MM.1S (cell line): ENCODE measurements at regions not wholly inside any gene's neighbourhood (a gene's known extent, or its start where the extent isn't known, plus 50 kb on each side); places are given as distances from the start of the nearest gene placed in this dataset.

Experiments
- DNase-seq: peaks from one replicate; pipeline ENCODE4 v3.0.0-alpha.2; 2015
- H2AFZ ChIP-seq: fragments of 300-600 bp; sonication (generic); 2 replicates; pipeline ENCODE4 v1.6.0; 2016; ENCODE audit warnings: antibody characterized with exemption, low read length
- H3F3A ChIP-seq: fragments of 300-600 bp; sonication (generic); 2 replicates; pipeline ENCODE4 v1.6.1; 2016; ENCODE audit warnings: mild to moderate bottlenecking, antibody characterized with exemption, low read length, moderate library complexity, mixed read lengths; ENCODE audit not compliant: insufficient read depth
- H3K27ac ChIP-seq: fragments of 300-600 bp; sonication (generic); 2 replicates; pipeline ENCODE4 v1.5.1; 2016; ENCODE audit warnings: mild to moderate bottlenecking, low read length
- H3K27me3 ChIP-seq: fragments of 300-600 bp; sonication (generic); replicated peaks from 2 replicates; pipeline ENCODE4 v1.6.0; 2016; ENCODE audit warnings: low read length; ENCODE audit not compliant: insufficient read depth
- H3K36me3 ChIP-seq: fragments of 300-600 bp; sonication (generic); replicated peaks from 2 replicates; pipeline ENCODE4 v1.6.1; 2016; ENCODE audit warnings: mild to moderate bottlenecking, low read length, mixed read lengths; ENCODE audit not compliant: insufficient read depth
- H3K4me1 ChIP-seq: fragments of 300-600 bp; sonication (generic); 2 replicates; pipeline ENCODE4 v1.6.1; 2016; ENCODE audit warnings: low read length, mixed read lengths
- H3K4me2 ChIP-seq: fragments of 300-600 bp; sonication (generic); 2 replicates; pipeline ENCODE4 v1.6.0; 2016; ENCODE audit warnings: low read depth, low read length
- H3K4me3 ChIP-seq: fragments of 300-600 bp; sonication (generic); 2 replicates; pipeline ENCODE4 v1.5.1; 2016; ENCODE audit warnings: low read length, mixed read lengths
- H3K79me2 ChIP-seq: fragments of 300-600 bp; sonication (generic); 2 replicates; pipeline ENCODE4 v1.6.1; 2016; ENCODE audit warnings: mixed run types, low read length, mixed read lengths
- H3K9ac ChIP-seq: fragments of 300-600 bp; sonication (generic); 2 replicates; pipeline ENCODE4 v1.6.1; 2016; ENCODE audit warnings: low read length, mixed read lengths
- H3K9me2 ChIP-seq: fragments of 300-600 bp; sonication (generic); replicated peaks from 2 replicates; pipeline ENCODE4 v1.6.1; 2016; ENCODE audit warnings: mild to moderate bottlenecking, low read length, mixed read lengths; ENCODE audit not compliant: insufficient read depth
- H3K9me3 ChIP-seq: fragments of 300-600 bp; sonication (generic); replicated peaks from 2 replicates; pipeline ENCODE4 v1.6.1; 2016; ENCODE audit warnings: mild to moderate bottlenecking, low read length, mixed read lengths; ENCODE audit not compliant: insufficient read depth
- H4K20me1 ChIP-seq: fragments of 300-600 bp; sonication (generic); 2 replicates; pipeline ENCODE4 v1.6.1; 2016; ENCODE audit warnings: mild to moderate bottlenecking, low read length, moderate library complexity, mixed read lengths; ENCODE audit not compliant: insufficient read depth
- EZH2 ChIP-seq: fragments of 300-600 bp; sonication (generic); optimal IDR thresholded peaks from 2 replicates; pipeline ENCODE3; 2017; ENCODE audit warnings: low read depth, mild to moderate bottlenecking, antibody characterized with exemption, low read length, mixed read lengths
- EZH2phosphoT487 ChIP-seq: fragments of 300-600 bp; sonication (generic); IDR thresholded peaks from 2 replicates; pipeline ENCODE4 v1.6.1; 2018; ENCODE audit warnings: antibody characterized with exemption, low read length
- TF ChIP-seq, protein P1 (sequence below): fragments of 300-600 bp; sonication (generic); IDR thresholded peaks from 2 replicates; pipeline ENCODE4 v1.5.1; 2016; ENCODE audit warnings: antibody characterized with exemption, low read length, mixed read lengths

DNA sequence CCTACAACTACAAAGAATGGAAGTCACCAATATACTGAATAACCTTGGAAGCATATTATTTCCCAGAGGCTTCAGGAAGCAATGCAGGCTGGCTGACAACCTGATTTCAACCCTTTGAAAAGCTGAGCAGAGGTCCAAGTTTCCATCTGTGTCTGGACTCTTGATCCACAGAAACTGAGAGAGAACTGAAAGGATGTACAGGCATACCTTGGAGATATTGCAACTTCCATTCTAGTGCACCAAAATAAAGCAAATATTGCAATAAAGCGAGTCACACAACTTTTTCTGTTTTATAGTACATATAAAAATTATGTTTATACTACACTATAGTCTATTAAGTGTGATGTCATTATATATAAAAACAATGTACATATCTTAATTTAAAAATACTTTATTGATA, 85.3 kb downstream of the TYW3 start:
- no peaks in the 10 kb centered on the region for H3K27me3 ChIP-seq

DNA sequence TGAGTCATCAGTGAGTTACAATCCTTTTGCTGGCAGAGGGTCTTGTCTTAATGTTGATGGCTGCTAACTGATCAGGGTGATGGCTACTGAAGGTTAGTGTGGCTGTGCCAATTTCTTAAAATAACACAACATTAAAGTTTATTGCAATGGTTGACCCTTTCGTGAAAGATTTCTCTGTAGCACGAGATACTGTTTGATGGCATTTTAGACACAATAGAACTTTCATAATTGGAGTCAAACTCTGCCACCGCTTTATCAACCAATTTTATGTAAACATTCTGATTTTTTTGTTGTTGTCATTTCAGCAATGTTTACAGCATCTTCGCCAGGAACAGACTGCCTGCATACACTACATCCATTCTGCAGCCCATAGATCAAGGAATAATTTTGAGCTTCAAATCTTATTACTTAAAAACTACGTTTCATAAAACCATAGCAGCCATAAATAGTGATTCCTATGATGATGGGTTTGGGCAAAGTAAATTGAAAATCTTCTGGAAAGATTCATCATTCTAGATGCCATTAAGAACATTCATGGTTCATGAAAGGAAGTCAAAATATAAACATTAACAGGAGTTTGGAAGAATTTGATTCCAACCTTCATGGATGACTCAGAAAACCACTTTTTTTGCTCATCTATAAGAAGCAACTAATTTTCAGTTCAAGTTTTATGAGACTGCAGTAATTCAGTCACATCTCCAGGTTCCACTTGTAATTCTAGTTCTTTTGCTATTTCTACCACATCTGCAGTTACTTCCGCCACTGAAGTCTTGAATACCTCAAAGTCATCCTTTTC, 85.9 kb downstream of the TYW3 start:
- H4K20me1 ChIP-seq, result no peaks in the 10 kb centered on the region
- H3K27me3 ChIP-seq, result no peaks in the 10 kb centered on the region
- DNase-seq, result no peak
- H3K9ac ChIP-seq, result no peak overlapping the region
- H3K4me2 ChIP-seq, result no peak overlapping the region
- TF ChIP-seq, protein P1, sequence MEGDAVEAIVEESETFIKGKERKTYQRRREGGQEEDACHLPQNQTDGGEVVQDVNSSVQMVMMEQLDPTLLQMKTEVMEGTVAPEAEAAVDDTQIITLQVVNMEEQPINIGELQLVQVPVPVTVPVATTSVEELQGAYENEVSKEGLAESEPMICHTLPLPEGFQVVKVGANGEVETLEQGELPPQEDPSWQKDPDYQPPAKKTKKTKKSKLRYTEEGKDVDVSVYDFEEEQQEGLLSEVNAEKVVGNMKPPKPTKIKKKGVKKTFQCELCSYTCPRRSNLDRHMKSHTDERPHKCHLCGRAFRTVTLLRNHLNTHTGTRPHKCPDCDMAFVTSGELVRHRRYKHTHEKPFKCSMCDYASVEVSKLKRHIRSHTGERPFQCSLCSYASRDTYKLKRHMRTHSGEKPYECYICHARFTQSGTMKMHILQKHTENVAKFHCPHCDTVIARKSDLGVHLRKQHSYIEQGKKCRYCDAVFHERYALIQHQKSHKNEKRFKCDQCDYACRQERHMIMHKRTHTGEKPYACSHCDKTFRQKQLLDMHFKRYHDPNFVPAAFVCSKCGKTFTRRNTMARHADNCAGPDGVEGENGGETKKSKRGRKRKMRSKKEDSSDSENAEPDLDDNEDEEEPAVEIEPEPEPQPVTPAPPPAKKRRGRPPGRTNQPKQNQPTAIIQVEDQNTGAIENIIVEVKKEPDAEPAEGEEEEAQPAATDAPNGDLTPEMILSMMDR, result no peak
- no peak for TF ChIP-seq EZH2
- TF ChIP-seq EZH2phosphoT487, result no peak
- H3K9me3 ChIP-seq, result no peaks in the 10 kb centered on the region
- no peaks in the 10 kb centered on the region for H3K79me2 ChIP-seq
- no peaks in the 10 kb centered on the region for H3F3A ChIP-seq
- no peak overlapping the region for H3K4me3 ChIP-seq
- H3K27ac ChIP-seq, result no peak overlapping the region
- no peaks in the 10 kb centered on the region for H3K4me1 ChIP-seq
- no peaks in the 10 kb centered on the region for H3K9me2 ChIP-seq
- no peaks in the 10 kb centered on the region for H3K36me3 ChIP-seq
- H2AFZ ChIP-seq, result no peak overlapping the region

More for the DNA sequence above, 85.3 kb downstream of the TYW3 start:
- no peak overlapping the region for H3K4me2 ChIP-seq
- no peaks in the 10 kb centered on the region for H3K9me3 ChIP-seq
- TF ChIP-seq EZH2 (no peak), EZH2phosphoT487 (no peak)
- TF ChIP-seq, protein P1, result no peak
- no peaks in the 10 kb centered on the region for H3K36me3 ChIP-seq
- H3K27ac ChIP-seq, result no peak overlapping the region
- H3K4me3 ChIP-seq, result no peak overlapping the region
- no peaks in the 10 kb centered on the region for H4K20me1 ChIP-seq
- H3F3A ChIP-seq, result no peaks in the 10 kb centered on the region
- no peak overlapping the region for H3K9ac ChIP-seq
- no peaks in the 10 kb centered on the region for H3K9me2 ChIP-seq
- no peak for DNase-seq
- H3K4me1 ChIP-seq, result peaks cover 1% of the 10 kb centered on the region; the same call in 1 of the 2 replicates
- H3K79me2 ChIP-seq, result no peaks in the 10 kb centered on the region
- no peak overlapping the region for H2AFZ ChIP-seq

DNA sequence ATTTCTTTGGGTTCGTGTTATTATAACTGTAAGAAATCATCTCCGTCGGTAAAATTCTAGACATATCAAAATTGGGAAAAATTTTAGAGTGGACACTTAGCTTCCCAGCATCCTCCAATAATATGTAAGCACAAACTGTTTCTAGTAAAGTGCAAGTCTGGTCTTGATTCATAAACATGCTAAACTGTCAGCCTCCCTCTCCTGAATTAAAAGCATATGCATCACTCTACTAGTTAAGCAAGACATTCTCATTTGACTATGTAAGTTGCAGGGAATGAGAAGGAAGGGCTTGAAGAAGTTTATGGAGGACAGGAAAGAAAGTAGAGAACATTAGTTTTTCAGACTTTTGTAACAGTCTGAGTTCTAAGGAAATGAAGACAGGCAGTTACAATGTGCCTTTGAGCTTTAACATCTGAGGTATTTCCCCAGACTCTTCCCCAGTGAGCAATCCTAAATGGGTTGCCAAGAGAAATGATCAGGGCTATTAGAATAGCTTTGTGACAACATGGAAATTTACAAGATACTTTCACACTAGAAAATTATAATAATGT, 90.0 kb downstream of the TYW3 start:
- Histone ChIP-seq H3K9me3 (no peaks in the 10 kb centered on the region), H3K4me2 (no peak overlapping the region), H3F3A (no peaks in the 10 kb centered on the region), H3K4me1 (peaks cover 4% of the 10 kb centered on the region; the same call in 1 of the 2 replicates), H3K36me3 (no peaks in the 10 kb centered on the region), H3K4me3 (no peak overlapping the region), H3K79me2 (no peaks in the 10 kb centered on the region), H3K27me3 (no peaks in the 10 kb centered on the region), H4K20me1 (no peaks in the 10 kb centered on the region), H3K27ac (no peak overlapping the region), H3K9ac (no peak overlapping the region), H3K9me2 (no peaks in the 10 kb centered on the region), H2AFZ (no peak overlapping the region)
- TF ChIP-seq EZH2phosphoT487 (no peak), EZH2 (no peak)
- TF ChIP-seq, protein P1, result no peak
- no peak for DNase-seq
